SK-N-SH treated with all-trans-retinoic acid at 6 μM for 48 hours (cell line): ENCODE measurements at regions not wholly inside any gene's neighbourhood (a gene's known extent, or its start where the extent isn't known, plus 50 kb on each side); places are given as distances from the start of the nearest gene placed in this dataset.

Source experiments
- ATAC-seq: fragments of 200-7000 bp; cut with Tn5 transposase; 3 replicates; pipeline ENCODE4 v1.9.1; 2020; ENCODE audit warnings: mild to moderate bottlenecking, moderate library complexity
- ARNTL ChIP-seq: fragments of 450-650 bp; formaldehyde crosslinking; IDR thresholded peaks from 2 replicates; pipeline ENCODE4 v1.5.0; 2020; ENCODE audit warnings: low read depth, mild to moderate bottlenecking, moderate library complexity, borderline replicate concordance
- BACH2 ChIP-seq: fragments of 250-450 bp; sonication (Bioruptor Pico); IDR thresholded peaks from 2 replicates; pipeline ENCODE4 v1.9.0; 2021; ENCODE audit warnings: mild to moderate bottlenecking, borderline replicate concordance
- CSDC2 ChIP-seq: fragments of 250-450 bp; sonication (Bioruptor Pico); IDR thresholded peaks from 2 replicates; pipeline ENCODE4 v1.5.0; 2020; ENCODE audit warnings: mild to moderate bottlenecking, moderate library complexity
- ESRRG ChIP-seq: fragments of 250-450 bp; sonication (Bioruptor Pico); IDR thresholded peaks from 2 replicates; pipeline ENCODE4 v1.6.1; 2021; ENCODE audit warnings: mild to moderate bottlenecking
- GLIS3 ChIP-seq: fragments of 250-450 bp; sonication (Bioruptor Pico); IDR thresholded peaks from 2 replicates; pipeline ENCODE4 v1.5.0; 2020; ENCODE audit warnings: mild to moderate bottlenecking, moderate library complexity
- ISL1 ChIP-seq: fragments of 250-450 bp; sonication (Bioruptor Pico); IDR thresholded peaks from 2 replicates; pipeline ENCODE4 v2.1.2; 2022; ENCODE audit warnings: mild to moderate bottlenecking, moderate library complexity
- OSR1 ChIP-seq: fragments of 250-450 bp; sonication (Bioruptor Pico); IDR thresholded peaks from 2 replicates; pipeline ENCODE4 v1.8.0; 2022; ENCODE audit warnings: moderate library complexity, mild to moderate bottlenecking, inconsistent platforms
- SNAI2 ChIP-seq: fragments of 250-450 bp; sonication (Bioruptor Pico); IDR thresholded peaks from 2 replicates; pipeline ENCODE4 v1.5.0; 2020; ENCODE audit warnings: mild to moderate bottlenecking, moderate library complexity
- TCF4 ChIP-seq: fragments of 250-450 bp; sonication (Bioruptor Pico); IDR thresholded peaks from 2 replicates; pipeline ENCODE4 v1.8.0; 2021; ENCODE audit warnings: mild to moderate bottlenecking, moderate library complexity, borderline replicate concordance
- TOX ChIP-seq: fragments of 250-450 bp; sonication (Bioruptor Pico); IDR thresholded peaks from 2 replicates; pipeline ENCODE4 v1.8.0; 2021; ENCODE audit warnings: mild to moderate bottlenecking, moderate library complexity, borderline replicate concordance
- ZFP3 ChIP-seq: fragments of 250-450 bp; sonication (Bioruptor Pico); IDR thresholded peaks from 2 replicates; pipeline ENCODE4 v1.5.0; 2020; ENCODE audit warnings: mild to moderate bottlenecking, moderate library complexity
- ZFP30 ChIP-seq: fragments of 450-650 bp; formaldehyde crosslinking; IDR thresholded peaks from 2 replicates; pipeline ENCODE4 v1.5.0; 2022; ENCODE audit warnings: mild to moderate bottlenecking, moderate library complexity
- ZNF70 ChIP-seq: fragments of 450-650 bp; formaldehyde crosslinking; IDR thresholded peaks from 2 replicates; pipeline ENCODE4 v1.5.0; 2020; ENCODE audit warnings: mild to moderate bottlenecking, moderate library complexity
- ZNF8 ChIP-seq: fragments of 450-650 bp; formaldehyde crosslinking; IDR thresholded peaks from 2 replicates; pipeline ENCODE4 v1.5.0; 2020; ENCODE audit warnings: mild to moderate bottlenecking, moderate library complexity
- TF ChIP-seq, protein P1 (sequence below): fragments of 250-450 bp; sonication (Bioruptor Pico); IDR thresholded peaks from 2 replicates; pipeline ENCODE4 v1.5.1; 2020; ENCODE audit warnings: low read depth, mild to moderate bottlenecking, moderate library complexity
- TF ChIP-seq, protein P2 (sequence below): fragments of 250-450 bp; sonication (Bioruptor Pico); IDR thresholded peaks from 2 replicates; pipeline ENCODE4 v1.5.1; 2021; ENCODE audit warnings: mild to moderate bottlenecking, moderate library complexity
- TF ChIP-seq, protein P3 (sequence below): fragments of 250-450 bp; sonication (Bioruptor Pico); IDR thresholded peaks from 2 replicates; pipeline ENCODE4 v1.8.0; 2021; ENCODE audit warnings: low read depth, mild to moderate bottlenecking, moderate library complexity, borderline replicate concordance
- TF ChIP-seq, protein P4 (sequence below): fragments of 250-450 bp; sonication (Bioruptor Pico); IDR thresholded peaks from 2 replicates; pipeline ENCODE4 v1.8.0; 2020; ENCODE audit warnings: mild to moderate bottlenecking, moderate library complexity, borderline replicate concordance
- TF ChIP-seq, protein P5 (sequence below): fragments of 250-450 bp; sonication (Bioruptor Pico); IDR thresholded peaks from 2 replicates; pipeline ENCODE4 v1.5.0; 2020; ENCODE audit warnings: mild to moderate bottlenecking, moderate library complexity

DNA sequence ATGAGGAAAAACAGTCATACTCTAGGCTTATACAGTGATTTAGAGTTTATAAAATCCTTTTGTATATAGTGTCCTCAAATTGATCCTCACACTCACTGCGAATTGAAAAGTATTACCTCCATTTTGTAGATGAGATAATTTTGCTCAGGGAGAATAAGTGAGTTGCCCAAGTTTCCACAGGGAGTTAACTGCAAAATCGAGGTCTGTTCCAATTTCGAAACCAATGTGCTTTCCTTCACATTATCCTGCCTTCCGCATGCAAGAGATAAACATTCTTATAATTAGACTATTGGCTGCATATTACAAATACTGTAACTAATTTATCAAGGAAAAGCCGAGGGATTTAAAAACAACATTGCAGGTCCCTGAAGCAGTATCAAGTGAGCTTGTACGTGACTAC lies 667.0 kb downstream of the SQOR start:
- no peak for ATAC-seq
- TF ChIP-seq TCF4 (no peak), SNAI2 (CRISPR knock-in tag) (no peak), ZNF70 (CRISPR knock-in tag) (no peak), ESRRG (CRISPR knock-in tag) (no peak), ZFP30 (CRISPR knock-in tag) (no peak), ZFP3 (CRISPR knock-in tag) (no peak), ISL1 (CRISPR knock-in tag) (no peak), TOX (no peak), BACH2 (CRISPR knock-in tag) (no peak), ZNF8 (CRISPR knock-in tag) (no peak), ARNTL (CRISPR knock-in tag) (no peak), GLIS3 (no peak)
- TF ChIP-seq, protein P1, sequence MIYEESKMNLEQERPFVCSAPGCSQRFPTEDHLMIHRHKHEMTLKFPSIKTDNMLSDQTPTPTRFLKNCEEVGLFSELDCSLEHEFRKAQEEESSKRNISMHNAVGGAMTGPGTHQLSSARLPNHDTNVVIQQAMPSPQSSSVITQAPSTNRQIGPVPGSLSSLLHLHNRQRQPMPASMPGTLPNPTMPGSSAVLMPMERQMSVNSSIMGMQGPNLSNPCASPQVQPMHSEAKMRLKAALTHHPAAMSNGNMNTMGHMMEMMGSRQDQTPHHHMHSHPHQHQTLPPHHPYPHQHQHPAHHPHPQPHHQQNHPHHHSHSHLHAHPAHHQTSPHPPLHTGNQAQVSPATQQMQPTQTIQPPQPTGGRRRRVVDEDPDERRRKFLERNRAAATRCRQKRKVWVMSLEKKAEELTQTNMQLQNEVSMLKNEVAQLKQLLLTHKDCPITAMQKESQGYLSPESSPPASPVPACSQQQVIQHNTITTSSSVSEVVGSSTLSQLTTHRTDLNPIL: no peak
- TF ChIP-seq, protein P2, sequence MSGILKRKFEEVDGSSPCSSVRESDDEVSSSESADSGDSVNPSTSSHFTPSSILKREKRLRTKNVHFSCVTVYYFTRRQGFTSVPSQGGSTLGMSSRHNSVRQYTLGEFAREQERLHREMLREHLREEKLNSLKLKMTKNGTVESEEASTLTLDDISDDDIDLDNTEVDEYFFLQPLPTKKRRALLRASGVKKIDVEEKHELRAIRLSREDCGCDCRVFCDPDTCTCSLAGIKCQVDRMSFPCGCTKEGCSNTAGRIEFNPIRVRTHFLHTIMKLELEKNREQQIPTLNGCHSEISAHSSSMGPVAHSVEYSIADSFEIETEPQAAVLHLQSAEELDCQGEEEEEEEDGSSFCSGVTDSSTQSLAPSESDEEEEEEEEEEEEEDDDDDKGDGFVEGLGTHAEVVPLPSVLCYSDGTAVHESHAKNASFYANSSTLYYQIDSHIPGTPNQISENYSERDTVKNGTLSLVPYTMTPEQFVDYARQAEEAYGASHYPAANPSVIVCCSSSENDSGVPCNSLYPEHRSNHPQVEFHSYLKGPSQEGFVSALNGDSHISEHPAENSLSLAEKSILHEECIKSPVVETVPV (CRISPR knock-in tag): no peak
- TF ChIP-seq, protein P3, sequence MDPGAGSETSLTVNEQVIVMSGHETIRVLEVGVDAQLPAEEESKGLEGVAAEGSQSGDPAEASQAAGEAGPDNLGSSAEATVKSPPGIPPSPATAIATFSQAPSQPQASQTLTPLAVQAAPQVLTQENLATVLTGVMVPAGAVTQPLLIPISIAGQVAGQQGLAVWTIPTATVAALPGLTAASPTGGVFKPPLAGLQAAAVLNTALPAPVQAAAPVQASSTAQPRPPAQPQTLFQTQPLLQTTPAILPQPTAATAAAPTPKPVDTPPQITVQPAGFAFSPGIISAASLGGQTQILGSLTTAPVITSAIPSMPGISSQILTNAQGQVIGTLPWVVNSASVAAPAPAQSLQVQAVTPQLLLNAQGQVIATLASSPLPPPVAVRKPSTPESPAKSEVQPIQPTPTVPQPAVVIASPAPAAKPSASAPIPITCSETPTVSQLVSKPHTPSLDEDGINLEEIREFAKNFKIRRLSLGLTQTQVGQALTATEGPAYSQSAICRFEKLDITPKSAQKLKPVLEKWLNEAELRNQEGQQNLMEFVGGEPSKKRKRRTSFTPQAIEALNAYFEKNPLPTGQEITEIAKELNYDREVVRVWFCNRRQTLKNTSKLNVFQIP (CRISPR knock-in tag): no peak
- TF ChIP-seq, protein P4, sequence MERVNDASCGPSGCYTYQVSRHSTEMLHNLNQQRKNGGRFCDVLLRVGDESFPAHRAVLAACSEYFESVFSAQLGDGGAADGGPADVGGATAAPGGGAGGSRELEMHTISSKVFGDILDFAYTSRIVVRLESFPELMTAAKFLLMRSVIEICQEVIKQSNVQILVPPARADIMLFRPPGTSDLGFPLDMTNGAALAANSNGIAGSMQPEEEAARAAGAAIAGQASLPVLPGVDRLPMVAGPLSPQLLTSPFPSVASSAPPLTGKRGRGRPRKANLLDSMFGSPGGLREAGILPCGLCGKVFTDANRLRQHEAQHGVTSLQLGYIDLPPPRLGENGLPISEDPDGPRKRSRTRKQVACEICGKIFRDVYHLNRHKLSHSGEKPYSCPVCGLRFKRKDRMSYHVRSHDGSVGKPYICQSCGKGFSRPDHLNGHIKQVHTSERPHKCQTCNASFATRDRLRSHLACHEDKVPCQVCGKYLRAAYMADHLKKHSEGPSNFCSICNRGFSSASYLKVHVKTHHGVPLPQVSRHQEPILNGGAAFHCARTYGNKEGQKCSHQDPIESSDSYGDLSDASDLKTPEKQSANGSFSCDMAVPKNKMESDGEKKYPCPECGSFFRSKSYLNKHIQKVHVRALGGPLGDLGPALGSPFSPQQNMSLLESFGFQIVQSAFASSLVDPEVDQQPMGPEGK: no peak
- TF ChIP-seq, all 23 proteins: peak for 0

DNA sequence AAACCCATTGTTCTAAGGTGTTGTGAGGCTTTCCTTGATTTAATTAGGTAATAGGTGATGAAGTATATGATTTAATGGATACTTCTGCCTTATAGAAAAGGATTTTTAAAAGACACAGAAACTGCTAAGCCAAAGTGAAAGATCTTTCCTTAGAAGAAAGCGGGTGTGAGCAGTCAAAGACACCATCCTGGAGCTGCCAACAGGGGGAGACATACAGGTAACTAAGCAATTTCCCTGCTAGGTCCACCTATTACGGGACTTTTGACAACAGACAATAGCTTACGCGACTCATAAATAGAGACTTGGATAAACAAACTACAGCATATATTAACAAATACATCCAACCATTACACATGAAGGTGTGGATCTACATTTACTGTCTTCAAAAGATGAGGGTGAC lies 669.5 kb downstream of the SQOR start:
- ATAC-seq: no peak
- TF ChIP-seq CSDC2 (CRISPR knock-in tag) (no peak), ZFP30 (CRISPR knock-in tag) (no peak), GLIS3 (no peak), ISL1 (CRISPR knock-in tag) (no peak), ARNTL (CRISPR knock-in tag) (no peak), TOX (no peak), ESRRG (CRISPR knock-in tag) (no peak), BACH2 (CRISPR knock-in tag) (no peak), OSR1 (CRISPR knock-in tag) (no peak)
- TF ChIP-seq, protein P1: no peak
- TF ChIP-seq, protein P2 (CRISPR knock-in tag): no peak
- TF ChIP-seq, protein P5, sequence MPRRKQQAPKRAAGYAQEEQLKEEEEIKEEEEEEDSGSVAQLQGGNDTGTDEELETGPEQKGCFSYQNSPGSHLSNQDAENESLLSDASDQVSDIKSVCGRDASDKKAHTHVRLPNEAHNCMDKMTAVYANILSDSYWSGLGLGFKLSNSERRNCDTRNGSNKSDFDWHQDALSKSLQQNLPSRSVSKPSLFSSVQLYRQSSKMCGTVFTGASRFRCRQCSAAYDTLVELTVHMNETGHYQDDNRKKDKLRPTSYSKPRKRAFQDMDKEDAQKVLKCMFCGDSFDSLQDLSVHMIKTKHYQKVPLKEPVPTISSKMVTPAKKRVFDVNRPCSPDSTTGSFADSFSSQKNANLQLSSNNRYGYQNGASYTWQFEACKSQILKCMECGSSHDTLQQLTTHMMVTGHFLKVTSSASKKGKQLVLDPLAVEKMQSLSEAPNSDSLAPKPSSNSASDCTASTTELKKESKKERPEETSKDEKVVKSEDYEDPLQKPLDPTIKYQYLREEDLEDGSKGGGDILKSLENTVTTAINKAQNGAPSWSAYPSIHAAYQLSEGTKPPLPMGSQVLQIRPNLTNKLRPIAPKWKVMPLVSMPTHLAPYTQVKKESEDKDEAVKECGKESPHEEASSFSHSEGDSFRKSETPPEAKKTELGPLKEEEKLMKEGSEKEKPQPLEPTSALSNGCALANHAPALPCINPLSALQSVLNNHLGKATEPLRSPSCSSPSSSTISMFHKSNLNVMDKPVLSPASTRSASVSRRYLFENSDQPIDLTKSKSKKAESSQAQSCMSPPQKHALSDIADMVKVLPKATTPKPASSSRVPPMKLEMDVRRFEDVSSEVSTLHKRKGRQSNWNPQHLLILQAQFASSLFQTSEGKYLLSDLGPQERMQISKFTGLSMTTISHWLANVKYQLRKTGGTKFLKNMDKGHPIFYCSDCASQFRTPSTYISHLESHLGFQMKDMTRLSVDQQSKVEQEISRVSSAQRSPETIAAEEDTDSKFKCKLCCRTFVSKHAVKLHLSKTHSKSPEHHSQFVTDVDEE (CRISPR knock-in tag): no peak
- TF ChIP-seq, protein P3 (CRISPR knock-in tag): no peak
